ENCODE measurements at regions not wholly inside any gene's neighbourhood (a gene's known extent, or its start where the extent isn't known, plus 50 kb on each side); places are given as distances from the start of the nearest gene placed in this dataset.

GRCh38 chr13:109892101-109892500 lies 105.7 kb upstream of the IRS2 start (continued):
- no peak for TF ChIP-seq CTCF (IDR thresholded peaks at IDR 0.05; ENCODE audit: control extremely low read depth in 1 of 3, insufficient read depth in 1 of 3, low read depth in 1 of 3, low read length in 3 of 3)
- TF ChIP-seq NRF1 (IDR thresholded peaks at IDR 0.05; ENCODE audit: low read depth, low read length): no peak
- TF ChIP-seq HDAC2 (IDR thresholded peaks at IDR 0.05; ENCODE audit: borderline replicate concordance in 1 of 2, low read depth in 2 of 2, low read length in 2 of 2): no peak
- TF ChIP-seq CTBP2 (IDR thresholded peaks at IDR 0.05; ENCODE audit: borderline replicate concordance, insufficient read depth, insufficient read length, low read length): no peak
- TF ChIP-seq POU5F1 (IDR thresholded peaks at IDR 0.05; ENCODE audit: low read depth, low read length): no peak

All from H1 (cell line).